ENCODE measurements at regions not wholly inside any gene's neighbourhood (a gene's known extent, or its start where the extent isn't known, plus 50 kb on each side); places are given as distances from the start of the nearest gene placed in this dataset.
"Not testable (repeated sequence)": the region's sequence is repeated elsewhere in the genome, so short reads cannot be mapped to it uniquely, and the experiment has no call there.

DNA sequence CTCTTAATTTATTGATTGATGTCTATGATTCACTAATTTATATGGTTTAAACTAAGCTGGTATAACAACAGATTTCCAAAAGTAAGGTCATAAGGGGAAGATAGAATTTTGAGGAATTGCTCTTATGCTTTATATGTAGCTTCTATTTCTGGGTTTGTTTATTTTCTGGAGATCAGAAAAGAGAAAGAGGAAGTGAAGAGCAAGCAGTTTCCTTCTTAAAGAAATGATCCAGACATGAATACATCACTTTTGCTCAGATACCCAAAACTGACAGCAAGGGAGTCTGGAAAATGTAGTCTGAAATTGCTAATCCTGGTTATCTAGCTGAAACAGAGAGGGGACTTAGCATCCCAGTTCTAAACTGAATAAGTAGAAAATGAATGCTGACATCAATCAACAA lies 912.5 kb upstream of the CRIM1 start:
- CTCF ChIA-PET = no interaction called here
- POLR2A ChIA-PET = no interaction called here

DNA sequence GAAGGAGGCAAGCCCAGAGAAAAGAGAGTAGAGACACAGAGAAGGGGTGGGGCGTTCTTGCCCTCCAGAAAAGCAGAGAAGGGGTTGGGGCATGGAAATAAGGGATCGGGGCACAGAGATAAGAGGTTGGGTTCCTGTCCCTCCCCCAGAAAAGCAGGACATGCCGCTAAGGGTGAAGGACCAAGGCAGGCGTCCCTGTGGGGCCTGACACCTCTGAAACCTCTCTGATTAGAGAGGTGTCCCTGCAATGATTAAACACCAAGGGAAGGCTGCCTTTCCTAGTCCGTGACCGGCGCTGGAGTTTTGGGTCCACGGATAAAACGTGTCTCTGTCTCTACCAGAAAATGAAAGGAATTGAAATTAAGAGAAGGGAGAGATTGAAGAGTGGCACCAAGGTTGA lies 914.0 kb upstream of the CRIM1 start:
- POLR2A ChIA-PET; CTCF ChIA-PET; DNase-seq (ENCODE audit: low read depth, low spot score); H3K4me3 ChIP-seq (ENCODE audit: low read depth, low read length): not testable (repeated sequence)

More for the DNA sequence above, 912.5 kb upstream of the CRIM1 start:
- H3K4me3 ChIP-seq (ENCODE audit: low read depth, low read length) = no peak overlapping the region
- TF ChIP-seq, protein P1, sequence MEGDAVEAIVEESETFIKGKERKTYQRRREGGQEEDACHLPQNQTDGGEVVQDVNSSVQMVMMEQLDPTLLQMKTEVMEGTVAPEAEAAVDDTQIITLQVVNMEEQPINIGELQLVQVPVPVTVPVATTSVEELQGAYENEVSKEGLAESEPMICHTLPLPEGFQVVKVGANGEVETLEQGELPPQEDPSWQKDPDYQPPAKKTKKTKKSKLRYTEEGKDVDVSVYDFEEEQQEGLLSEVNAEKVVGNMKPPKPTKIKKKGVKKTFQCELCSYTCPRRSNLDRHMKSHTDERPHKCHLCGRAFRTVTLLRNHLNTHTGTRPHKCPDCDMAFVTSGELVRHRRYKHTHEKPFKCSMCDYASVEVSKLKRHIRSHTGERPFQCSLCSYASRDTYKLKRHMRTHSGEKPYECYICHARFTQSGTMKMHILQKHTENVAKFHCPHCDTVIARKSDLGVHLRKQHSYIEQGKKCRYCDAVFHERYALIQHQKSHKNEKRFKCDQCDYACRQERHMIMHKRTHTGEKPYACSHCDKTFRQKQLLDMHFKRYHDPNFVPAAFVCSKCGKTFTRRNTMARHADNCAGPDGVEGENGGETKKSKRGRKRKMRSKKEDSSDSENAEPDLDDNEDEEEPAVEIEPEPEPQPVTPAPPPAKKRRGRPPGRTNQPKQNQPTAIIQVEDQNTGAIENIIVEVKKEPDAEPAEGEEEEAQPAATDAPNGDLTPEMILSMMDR (IDR thresholded peaks at IDR 0.05; ENCODE audit: insufficient read depth, low read length, missing control alignments) = no peak
- DNase-seq (ENCODE audit: low read depth, low spot score) = no peak

DNA sequence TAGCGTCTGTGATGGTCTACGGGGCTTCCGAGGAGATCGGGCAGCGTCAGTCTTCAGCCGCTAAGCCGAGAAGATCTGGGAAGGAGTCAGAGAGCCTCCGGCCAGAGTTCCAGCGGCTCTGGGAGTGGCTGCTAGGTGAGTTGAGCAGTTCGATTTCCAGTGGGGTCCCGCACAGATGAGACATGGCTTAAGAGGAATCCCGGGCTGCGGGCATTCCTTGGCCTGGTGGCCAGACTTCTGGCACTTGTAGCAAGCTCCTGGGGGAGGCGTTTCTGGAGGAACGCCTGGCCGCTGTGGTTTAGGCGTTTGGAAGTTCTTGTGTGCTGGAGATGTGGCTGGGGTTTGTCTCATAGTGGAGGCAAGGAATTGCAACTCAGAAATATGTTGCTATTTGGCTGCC lies 915.3 kb upstream of the CRIM1 start:
- H3K4me3 ChIP-seq (ENCODE audit: low read depth, low read length); POLR2A ChIA-PET; CTCF ChIA-PET; DNase-seq (ENCODE audit: low read depth, low spot score): not testable (repeated sequence)

DNA sequence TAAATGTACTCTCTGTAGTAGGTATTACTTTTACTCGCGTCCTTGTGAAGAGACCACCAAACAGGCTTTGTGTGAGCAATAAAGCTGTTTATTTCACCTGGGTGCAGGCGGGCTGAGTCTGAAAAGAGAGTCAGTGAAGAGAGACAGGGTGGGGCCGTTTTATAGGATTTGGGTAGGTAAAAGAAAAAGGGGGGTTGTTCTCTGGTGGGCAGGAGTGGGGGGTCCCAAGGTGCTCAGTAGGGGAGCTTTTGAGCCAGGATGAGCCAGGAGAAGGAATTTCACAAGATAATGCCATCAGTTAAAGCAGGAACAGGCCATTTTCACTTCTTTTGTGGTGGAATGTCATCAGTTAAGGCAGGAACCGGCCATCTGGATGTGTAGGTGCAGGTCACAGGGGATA lies 918.7 kb upstream of the CRIM1 start:
- DNase-seq (ENCODE audit: low read depth, low spot score); CTCF ChIA-PET; H3K4me3 ChIP-seq (ENCODE audit: low read depth, low read length); POLR2A ChIA-PET: not testable (repeated sequence)

DNA sequence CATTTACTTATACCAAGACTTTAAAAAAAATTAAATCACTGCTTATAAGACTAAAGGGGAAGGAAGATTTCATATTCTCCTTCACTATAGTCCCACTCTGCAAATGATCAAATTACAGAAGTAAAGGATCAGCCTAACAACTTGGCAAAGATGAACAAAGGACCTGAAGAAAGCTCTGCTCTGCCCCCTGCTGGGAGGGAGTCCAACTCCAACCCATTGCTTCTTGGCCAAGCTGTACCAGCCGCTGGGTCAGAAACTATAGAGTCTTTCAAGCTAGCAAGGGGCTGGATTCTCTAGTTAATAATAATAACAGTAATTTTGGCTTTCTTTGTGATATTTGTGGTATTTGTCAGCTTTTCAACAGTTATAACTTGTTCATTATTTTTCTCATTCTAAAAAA lies 927.0 kb upstream of the CRIM1 start:
- CTCF ChIA-PET = no interaction called here
- POLR2A ChIA-PET = no interaction called here
- DNase-seq (ENCODE audit: low read depth, low spot score) = no peak
- H3K4me3 ChIP-seq (ENCODE audit: low read depth, low read length) = no peak overlapping the region
- TF ChIP-seq, protein P1 (IDR thresholded peaks at IDR 0.05; ENCODE audit: insufficient read depth, low read length, missing control alignments) = peak; percentile 14

DNA sequence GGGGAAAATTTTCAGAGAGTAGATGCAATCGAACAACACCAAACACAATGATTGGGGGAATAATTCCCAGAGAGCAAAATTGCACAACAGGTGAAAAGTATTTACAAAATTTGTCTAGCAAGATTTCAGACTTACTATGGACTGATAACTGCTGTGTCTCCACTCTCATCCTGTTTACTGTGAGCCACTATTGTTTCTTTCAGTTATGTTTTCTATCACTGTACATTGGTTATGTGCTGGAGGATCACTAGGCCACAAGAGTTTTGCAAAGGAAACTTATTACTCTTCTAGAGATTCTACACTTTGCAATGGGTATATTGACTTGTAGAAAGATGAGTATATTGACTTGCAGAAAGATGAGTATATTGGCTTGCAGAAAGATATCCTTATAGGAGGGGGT lies 934.1 kb upstream of the CRIM1 start:
- ChIA-PET CTCF (no interaction called here), POLR2A (no interaction called here)
- DNase-seq (ENCODE audit: low read depth, low spot score) = no peak
- TF ChIP-seq, protein P1 (IDR thresholded peaks at IDR 0.05; ENCODE audit: insufficient read depth, low read length, missing control alignments) = no peak
- no peak overlapping the region for H3K4me3 ChIP-seq (ENCODE audit: low read depth, low read length)

DNA sequence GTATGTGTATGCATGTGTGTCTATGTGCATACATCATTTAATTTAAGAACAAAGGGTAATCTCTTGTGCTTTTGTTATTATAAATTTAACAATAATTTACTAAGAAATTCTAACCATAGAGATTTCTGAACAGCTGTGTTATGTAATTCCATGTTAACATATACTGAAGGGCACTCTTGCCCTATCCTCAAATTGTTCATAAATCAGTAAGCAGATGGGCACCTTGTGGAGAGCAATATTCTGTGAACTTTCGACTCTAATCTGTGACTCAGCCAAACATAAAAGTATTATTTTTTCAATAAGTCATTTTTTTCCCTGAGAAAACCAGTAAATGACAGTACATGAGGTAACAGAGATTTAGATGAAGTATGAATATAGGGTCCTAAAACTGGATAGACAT lies 938.3 kb upstream of the CRIM1 start:
- CTCF ChIA-PET = no interaction called here
- H3K4me3 ChIP-seq (ENCODE audit: low read depth, low read length) = no peak overlapping the region
- DNase-seq (ENCODE audit: low read depth, low spot score) = no peak
- TF ChIP-seq, protein P1 (IDR thresholded peaks at IDR 0.05; ENCODE audit: insufficient read depth, low read length, missing control alignments) = no peak
- POLR2A ChIA-PET = no interaction called here

DNA sequence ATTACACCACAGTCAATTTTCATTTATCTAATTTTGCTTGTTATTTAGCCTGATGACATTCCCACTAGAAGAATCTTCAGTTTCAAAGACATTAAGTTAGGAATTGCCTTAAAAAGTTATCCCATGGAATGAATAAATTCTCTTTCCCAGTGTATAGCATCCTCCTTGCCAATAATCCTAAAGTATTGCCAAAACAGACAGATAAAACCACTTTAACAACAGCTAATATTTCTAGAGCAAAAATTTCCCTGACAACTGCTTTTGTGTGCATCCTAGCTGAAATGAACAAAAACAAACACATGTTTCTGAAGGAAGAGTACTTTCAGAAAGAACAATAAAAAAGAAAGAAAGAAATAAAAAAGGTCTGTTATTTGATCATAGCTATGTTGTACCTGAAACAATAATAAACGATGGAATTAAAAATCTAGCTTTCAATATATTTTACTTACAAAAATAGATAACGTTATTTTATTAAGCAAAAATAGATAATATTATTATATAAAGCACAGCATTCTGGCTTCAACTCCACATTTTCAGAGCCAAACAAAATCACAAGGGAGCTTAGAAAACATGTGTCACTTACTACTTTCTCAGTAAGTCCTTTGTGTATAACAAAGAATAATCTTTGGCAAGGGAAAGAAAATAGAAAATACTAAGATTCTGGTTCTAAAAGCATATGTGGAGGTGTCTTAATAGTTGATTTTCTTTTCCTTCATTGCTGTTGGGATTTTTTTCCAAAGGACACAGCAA lies 939.0 kb upstream of the CRIM1 start:
- ChIA-PET POLR2A (no interaction called here), CTCF (interaction anchor here (0.9 kb wide), 1 partner anchor 1320 kb away, joined by 3 read pairs; no protein-coding TSS in a partner anchor)
- H3K4me3 ChIP-seq (ENCODE audit: low read depth, low read length) = no peak overlapping the region
- DNase-seq (ENCODE audit: low read depth, low spot score) = no peak
- TF ChIP-seq, protein P1 (IDR thresholded peaks at IDR 0.05; ENCODE audit: insufficient read depth, low read length, missing control alignments) = no peak

All from AG04449 (cell line).